ENCODE measurements at regions not wholly inside any gene's neighbourhood (a gene's known extent, or its start where the extent isn't known, plus 50 kb on each side); places are given as distances from the start of the nearest gene placed in this dataset.

GRCh38 chr11:27968461-27968860 is 139.5 kb downstream of the KIF18A start:
- Histone ChIP-seq H4K8ac (ENCODE audit: extremely low read depth, insufficient read depth, low read length) (no peak overlapping the region), H4K5ac (ENCODE audit: insufficient read length, low read depth, low read length) (no peak overlapping the region), H3K79me2 (ENCODE audit: control insufficient read depth in 1 of 2, insufficient read depth in 2 of 2, low read length in 2 of 2) (no peaks in the 10 kb centered on the region), H2AK5ac (ENCODE audit: low read depth, low read length) (no peak overlapping the region), H3K23ac (ENCODE audit: insufficient read length) (no peak overlapping the region), H4K91ac (replicated peaks; ENCODE audit: insufficient read length, low read length) (no peak overlapping the region), H3K27ac (ENCODE audit: low read depth, low read length) (no peak overlapping the region), H3K36me3 (ENCODE audit: control insufficient read depth in 2 of 4, insufficient read depth in 4 of 4, low read length in 3 of 4) (no peaks in the 10 kb centered on the region), H2BK20ac (ENCODE audit: low read length) (no peak overlapping the region), H3K4me1 (replicated peaks in 1 of 4; ENCODE audit: control insufficient read depth in 3 of 4, insufficient read depth in 4 of 4, low read length in 3 of 4) (peaks cover 0 to 18% (median 3%) of the 10 kb centered on the region in 4 experiments; a peak in 4 of 7 replicates), H3K9me3 (ENCODE audit: insufficient read depth in 2 of 2, low read depth in 1 of 2, low read length in 1 of 2) (no peaks in the 10 kb centered on the region), H2AFZ (ENCODE audit: low read length) (no peak overlapping the region), H2BK120ac (replicated peaks; ENCODE audit: low read depth, low read length) (no peak overlapping the region), H2BK15ac (ENCODE audit: low read length) (no peak overlapping the region), H3K4me2 (ENCODE audit: insufficient read depth in 1 of 2, low read depth in 2 of 2, low read length in 2 of 2) (no peak overlapping the region), H3K27me3 (replicated peaks in 1 of 4; ENCODE audit: control insufficient read depth in 3 of 4, extremely low read depth in 1 of 4, insufficient read depth in 3 of 4, low read length in 3 of 4) (no peaks in the 10 kb centered on the region), H2BK12ac (ENCODE audit: low read depth, low read length) (no peak overlapping the region), H3K14ac (ENCODE audit: insufficient read length) (no peak overlapping the region), H3K23me2 (ENCODE audit: low read depth, low read length) (no peaks in the 10 kb centered on the region), H3K9ac (replicated peaks in 1 of 4; ENCODE audit: extremely low read depth in 1 of 4, low read depth in 3 of 4, low read length in 3 of 4) (no peak overlapping the region), H3K56ac (replicated peaks; ENCODE audit: insufficient read length, low read depth, low read length) (no peak overlapping the region), H2BK5ac (ENCODE audit: low read depth, low read length) (no peak overlapping the region), H3K4ac (replicated peaks; ENCODE audit: insufficient read length, low read depth, low read length) (no peak overlapping the region), H3K4me3 (ENCODE audit: extremely low read depth in 1 of 4, insufficient read depth in 2 of 4, low read depth in 3 of 4, low read length in 4 of 4) (no peak overlapping the region), H3K79me1 (ENCODE audit: low read depth, low read length) (no peaks in the 10 kb centered on the region), H4K20me1 (replicated peaks in 1 of 2; ENCODE audit: control insufficient read depth in 1 of 2, insufficient read depth in 2 of 2, low read length in 2 of 2) (no peaks in the 10 kb centered on the region), H3K18ac (ENCODE audit: extremely low read depth, low read length) (no peak overlapping the region)
- CTCF ChIA-PET (ENCODE audit: partially characterized antibody), result no interaction called here
- DNase-seq (ENCODE audit: low read depth in 1 of 2, low spot score in 2 of 2) (no peak), FAIRE-seq (no peak)
- POLR2A ChIA-PET (ENCODE audit: partially characterized antibody), result no interaction called here
- TF ChIP-seq NANOG (IDR thresholded peaks at IDR 0.05; ENCODE audit: insufficient read depth, low read depth, low read length, poor library complexity, severe bottlenecking), result no peak
- no peak for TF ChIP-seq CBX8 (IDR thresholded peaks at IDR 0.05; ENCODE audit: borderline replicate concordance, low read depth, low read length)
- TF ChIP-seq GABPA (IDR thresholded peaks at IDR 0.05; ENCODE audit: borderline replicate concordance, insufficient read depth, low read length), result no peak
- TF ChIP-seq CHD2 (IDR thresholded peaks at IDR 0.05; ENCODE audit: low read length), result no peak
- WGBS, 2 experiments (ENCODE audit: extremely low coverage in 1 of 2, insufficient coverage in 1 of 2, insufficient read length in 1 of 2, insufficient replicate concordance in 2 of 2, low coverage in 1 of 2, low lambda C conversion rate in 2 of 2, missing lambda C conversion rate in 1 of 2), result 83% methylated on average over 2 of the region's 2 CpGs; no CpG with 5 or more reads in 1 of the 2 experiments
